ENCODE measurements at regions not wholly inside any gene's neighbourhood (a gene's known extent, or its start where the extent isn't known, plus 50 kb on each side); places are given as distances from the start of the nearest gene placed in this dataset.
"Not testable (repeated sequence)": the region's sequence is repeated elsewhere in the genome, so short reads cannot be mapped to it uniquely, and the experiment has no call there.

DNA sequence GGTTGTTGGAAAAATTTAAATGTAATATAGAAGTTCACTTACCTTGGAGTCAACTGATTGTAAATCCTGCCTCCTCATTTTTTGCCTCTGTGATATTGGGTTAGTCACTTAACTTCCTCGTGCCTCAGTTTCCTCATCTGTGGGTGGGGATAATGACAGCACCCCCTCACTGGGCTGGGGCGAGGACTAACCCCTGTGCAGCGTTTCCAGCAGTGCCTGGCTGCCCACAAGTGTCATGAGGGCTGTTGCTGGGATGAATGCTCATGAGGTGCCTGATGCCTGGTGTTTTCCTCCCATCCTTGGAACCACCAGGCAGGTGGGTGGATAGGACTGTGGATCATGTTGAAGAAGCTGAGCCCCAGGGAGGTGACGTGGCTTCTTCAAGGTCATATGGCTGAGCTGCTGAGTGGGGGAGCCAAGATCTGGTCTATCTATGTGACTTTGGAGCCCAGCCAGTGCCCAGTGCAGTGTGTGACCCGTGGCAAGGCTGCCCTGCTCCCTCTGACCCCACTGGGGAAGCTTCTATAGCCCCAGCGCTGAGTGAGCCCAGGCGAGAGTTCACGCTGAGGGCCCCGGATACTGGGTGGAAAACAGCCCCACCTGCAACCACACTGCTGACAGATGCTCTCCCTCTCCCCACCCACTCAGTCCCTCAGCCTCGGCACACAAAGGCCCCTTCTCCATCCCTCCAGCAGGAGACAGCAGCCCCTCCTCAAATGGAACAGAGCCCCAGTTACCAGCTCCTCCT is 446.0 kb downstream of the PTPRU start:
- Mint-ChIP-seq H3K4me3 (no peak overlapping the region), H3K27ac (no peak overlapping the region), H3K36me3 (no peaks in the 10 kb centered on the region), H3K9me3 (ENCODE audit: low read depth) (no peaks in the 10 kb centered on the region), H3K4me1 (no peaks in the 10 kb centered on the region), H3K27me3 (no peaks in the 10 kb centered on the region)
- ATAC-seq (no peak), DNase-seq (peak; percentile 27)
- CTCF ChIA-PET, result no interaction called here

DNA sequence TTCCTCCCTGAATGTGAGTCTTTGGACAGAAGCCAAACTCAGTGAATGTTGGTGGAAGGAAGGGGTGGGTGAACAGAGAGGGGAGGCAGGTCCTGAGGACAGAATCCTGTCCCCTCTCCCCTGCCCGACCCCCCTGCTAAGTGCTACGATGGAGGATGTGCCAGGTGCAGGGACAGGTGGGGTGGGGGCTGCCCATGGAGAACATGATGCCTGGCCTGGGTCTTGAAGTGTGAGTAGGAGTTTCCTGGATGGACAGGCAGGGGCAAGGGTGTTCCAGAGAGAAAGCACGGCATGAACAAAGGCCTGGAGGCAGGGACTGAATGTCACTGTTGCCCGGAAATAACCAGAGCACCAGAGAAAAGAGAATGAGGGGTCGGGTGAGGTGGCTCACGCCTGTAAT is 445.1 kb downstream of the PTPRU start:
- H3K36me3 Mint-ChIP-seq; H3K9me3 Mint-ChIP-seq (ENCODE audit: low read depth); H3K27me3 Mint-ChIP-seq; H3K27ac Mint-ChIP-seq; H3K4me1 Mint-ChIP-seq; ATAC-seq; CTCF ChIA-PET; H3K4me3 Mint-ChIP-seq: not testable (repeated sequence)
- peak; percentile 15 for DNase-seq

DNA sequence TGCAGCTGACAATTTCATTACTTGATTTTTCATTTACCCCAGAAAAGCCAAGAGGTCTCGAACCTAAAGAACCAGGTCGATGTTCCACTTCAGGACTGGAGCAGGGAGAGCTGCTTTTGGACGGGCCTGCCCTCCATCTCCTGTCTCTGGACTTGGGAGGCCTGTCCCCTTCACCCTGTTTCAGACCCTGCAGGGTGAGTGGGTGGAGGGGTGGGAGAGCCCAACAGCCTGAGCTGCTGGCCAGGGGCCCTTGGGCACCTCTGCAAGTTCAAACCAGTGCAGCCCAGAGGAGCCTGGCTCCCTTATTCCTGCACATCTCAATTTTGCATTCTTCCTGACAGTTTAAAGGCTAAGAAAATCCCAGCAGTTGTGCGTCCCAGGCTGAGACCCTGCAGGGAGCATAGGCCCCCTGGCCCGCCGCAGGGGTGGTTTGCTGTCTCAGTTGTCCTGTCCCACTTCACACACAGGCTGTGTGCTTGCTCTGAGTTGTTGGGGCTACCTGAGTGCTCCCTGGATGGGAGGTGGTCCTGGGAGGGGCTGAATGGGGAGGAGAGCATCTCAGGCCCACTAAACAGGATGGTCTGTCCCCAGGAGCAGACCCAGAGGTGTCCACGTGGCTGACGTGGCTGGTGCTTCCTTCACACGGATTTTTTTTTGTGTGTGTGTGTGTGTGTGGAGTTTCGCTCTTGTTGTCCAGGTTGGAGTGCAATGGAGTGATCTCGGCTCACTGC is 443.7 kb downstream of the PTPRU start:
- ATAC-seq (no peak), DNase-seq (peak; percentile 12)
- no peak overlapping the region for H3K27ac Mint-ChIP-seq
- H3K4me3 Mint-ChIP-seq, result no peak overlapping the region
- no peaks in the 10 kb centered on the region for H3K36me3 Mint-ChIP-seq
- no peaks in the 10 kb centered on the region for H3K27me3 Mint-ChIP-seq
- no peaks in the 10 kb centered on the region for H3K9me3 Mint-ChIP-seq (ENCODE audit: low read depth)
- no peaks in the 10 kb centered on the region for H3K4me1 Mint-ChIP-seq
- CTCF ChIA-PET, result no interaction called here

DNA sequence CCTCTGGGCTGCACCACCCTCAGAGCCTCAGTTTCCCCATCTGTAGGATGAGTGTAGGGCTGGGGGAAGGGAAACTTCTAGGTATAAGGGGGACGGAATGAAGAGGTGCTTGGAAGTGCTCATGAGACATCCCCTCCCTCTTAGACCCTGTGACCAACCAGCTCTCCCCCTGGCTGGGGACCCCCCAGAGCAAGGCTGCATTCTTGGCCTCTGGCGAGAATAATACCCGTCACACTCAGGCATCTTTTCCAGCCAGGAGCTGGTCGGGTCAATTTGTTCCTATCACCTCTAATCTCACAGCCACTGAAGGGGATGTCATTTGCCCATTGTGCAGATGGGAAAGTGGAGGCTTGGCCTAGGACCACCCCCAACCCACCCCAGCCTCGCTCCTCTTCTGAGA is 443.0 kb downstream of the PTPRU start:
- no peaks in the 10 kb centered on the region for H3K36me3 Mint-ChIP-seq
- H3K4me1 Mint-ChIP-seq, result no peaks in the 10 kb centered on the region
- no peak for ATAC-seq
- H3K27ac Mint-ChIP-seq, result no peak overlapping the region
- no peak overlapping the region for H3K4me3 Mint-ChIP-seq
- peak; percentile 16 for DNase-seq
- H3K27me3 Mint-ChIP-seq, result no peaks in the 10 kb centered on the region
- no peaks in the 10 kb centered on the region for H3K9me3 Mint-ChIP-seq (ENCODE audit: low read depth)
- CTCF ChIA-PET, result no interaction called here

DNA sequence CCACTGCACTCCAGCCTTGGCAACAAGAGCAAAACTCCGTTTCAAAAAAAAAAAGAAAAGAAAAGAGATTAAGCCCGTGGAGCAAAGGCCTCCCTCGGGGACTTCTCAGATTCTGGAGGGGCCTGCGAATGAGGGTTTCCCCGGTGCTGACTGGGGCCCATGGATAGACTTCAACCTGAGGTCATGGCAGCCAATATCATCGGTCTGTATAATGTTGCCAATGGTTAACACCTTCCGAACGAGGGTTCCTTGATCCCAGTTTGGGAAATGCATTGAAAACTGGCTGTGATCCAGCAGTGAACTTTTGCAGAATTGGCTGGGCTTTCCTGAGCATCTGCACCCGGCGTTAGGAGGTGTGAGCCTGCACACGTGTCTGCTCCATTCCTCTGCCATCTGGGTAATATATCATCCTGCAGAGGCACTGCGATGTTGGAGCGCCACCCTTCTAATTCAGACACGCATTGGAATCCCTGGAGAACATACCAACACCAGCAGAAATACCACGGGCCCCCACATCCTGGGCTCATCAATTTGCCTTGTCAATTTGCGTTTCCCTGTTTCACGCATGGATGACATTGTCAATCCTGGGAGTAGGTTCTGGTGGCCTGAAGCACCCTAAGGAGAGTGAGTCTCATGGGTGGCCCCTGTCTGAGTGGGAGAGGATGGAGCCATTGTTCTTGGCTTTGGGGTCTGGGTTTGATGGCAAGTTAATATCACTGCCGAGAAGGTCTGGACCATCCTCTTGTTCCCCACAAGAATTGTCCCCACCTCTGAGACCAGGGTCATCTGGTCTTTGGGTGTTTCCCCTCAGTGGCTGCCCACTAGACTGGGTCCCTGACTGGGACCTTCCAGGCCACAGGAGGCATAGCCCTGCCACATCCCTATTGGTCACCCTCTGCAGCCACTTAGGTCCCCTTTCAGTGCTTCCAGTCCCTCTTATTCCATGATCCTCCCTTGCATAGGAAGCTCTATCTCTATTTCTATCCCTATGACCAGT is 441.0 kb downstream of the PTPRU start:
- no peak overlapping the region for H3K27ac Mint-ChIP-seq
- no peak for ATAC-seq
- H3K27me3 Mint-ChIP-seq, result no peaks in the 10 kb centered on the region
- peak; percentile 26 for DNase-seq
- H3K36me3 Mint-ChIP-seq, result no peaks in the 10 kb centered on the region
- H3K4me3 Mint-ChIP-seq, result no peak overlapping the region
- CTCF ChIA-PET, result no interaction called here
- H3K9me3 Mint-ChIP-seq (ENCODE audit: low read depth), result no peaks in the 10 kb centered on the region
- H3K4me1 Mint-ChIP-seq, result no peaks in the 10 kb centered on the region

DNA sequence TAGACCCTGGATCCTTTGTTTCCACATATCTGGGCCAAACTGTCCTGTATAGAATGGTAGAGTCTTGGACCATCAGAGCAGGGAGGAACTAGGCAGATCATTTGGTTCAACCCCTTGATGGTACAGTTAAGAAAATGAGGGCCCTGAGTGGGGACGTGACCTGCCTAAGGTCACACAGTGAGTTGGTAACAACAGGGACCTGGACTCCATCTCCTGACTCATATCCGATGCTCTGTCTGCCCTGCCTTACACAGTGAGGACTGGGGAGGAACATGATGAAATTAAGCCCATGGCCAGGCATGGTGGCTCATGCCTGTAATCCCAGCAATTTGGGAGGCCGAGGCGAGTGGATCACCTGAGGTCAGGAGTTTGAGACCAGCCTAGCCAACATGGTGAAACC is 440.2 kb downstream of the PTPRU start:
- no peak for ATAC-seq
- H3K9me3 Mint-ChIP-seq (ENCODE audit: low read depth), result no peaks in the 10 kb centered on the region

DNA sequence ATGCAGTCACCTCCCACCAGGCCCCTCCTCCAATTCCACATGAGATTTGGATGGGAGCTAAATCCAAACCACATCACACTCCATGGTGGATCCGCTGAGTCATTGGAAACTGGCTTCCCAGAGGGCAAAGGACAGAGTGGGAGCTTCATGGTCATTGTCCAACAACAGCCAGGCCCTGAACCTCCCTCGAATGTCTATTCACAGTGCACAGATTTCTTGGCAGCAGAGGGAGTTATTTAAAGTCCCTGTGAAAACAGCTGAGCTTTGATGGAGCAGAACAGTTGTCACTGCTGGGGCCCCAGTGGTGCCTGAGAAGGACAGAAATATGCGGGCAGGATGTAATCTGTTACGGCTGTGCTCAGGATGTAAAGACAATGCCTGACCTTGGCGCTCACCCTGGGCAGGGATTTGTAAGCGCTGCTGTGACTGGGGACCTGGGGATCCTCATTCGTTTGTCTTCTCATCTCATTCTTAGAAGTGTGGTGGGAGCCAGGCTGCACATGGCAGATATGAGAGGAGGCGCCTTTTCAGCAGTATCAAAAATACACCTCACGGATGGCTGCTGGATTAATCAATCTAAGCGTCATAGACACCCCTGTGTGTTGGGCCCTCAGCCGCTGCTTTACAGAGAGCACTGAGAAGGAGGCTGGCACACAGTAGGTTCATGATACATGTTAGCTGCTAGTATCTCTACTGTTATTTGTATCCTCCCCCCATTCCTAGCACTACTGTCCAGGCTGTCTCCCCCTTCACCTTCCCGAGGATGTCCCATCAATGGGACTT is 439.4 kb downstream of the PTPRU start:
- Mint-ChIP-seq H3K4me1 (no peaks in the 10 kb centered on the region), H3K27ac (no peak overlapping the region), H3K36me3 (no peaks in the 10 kb centered on the region), H3K4me3 (no peak overlapping the region), H3K9me3 (ENCODE audit: low read depth) (no peaks in the 10 kb centered on the region), H3K27me3 (no peaks in the 10 kb centered on the region)
- DNase-seq (peak; percentile 29), ATAC-seq (no peak)
- CTCF ChIA-PET, result no interaction called here

More for the DNA sequence above, 440.2 kb downstream of the PTPRU start:
- Mint-ChIP-seq H3K27ac (no peak overlapping the region), H3K4me1 (no peaks in the 10 kb centered on the region), H3K36me3 (no peaks in the 10 kb centered on the region), H3K4me3 (no peak overlapping the region), H3K27me3 (no peaks in the 10 kb centered on the region)
- CTCF ChIA-PET, result no interaction called here
- DNase-seq, result peak; percentile 9

DNA sequence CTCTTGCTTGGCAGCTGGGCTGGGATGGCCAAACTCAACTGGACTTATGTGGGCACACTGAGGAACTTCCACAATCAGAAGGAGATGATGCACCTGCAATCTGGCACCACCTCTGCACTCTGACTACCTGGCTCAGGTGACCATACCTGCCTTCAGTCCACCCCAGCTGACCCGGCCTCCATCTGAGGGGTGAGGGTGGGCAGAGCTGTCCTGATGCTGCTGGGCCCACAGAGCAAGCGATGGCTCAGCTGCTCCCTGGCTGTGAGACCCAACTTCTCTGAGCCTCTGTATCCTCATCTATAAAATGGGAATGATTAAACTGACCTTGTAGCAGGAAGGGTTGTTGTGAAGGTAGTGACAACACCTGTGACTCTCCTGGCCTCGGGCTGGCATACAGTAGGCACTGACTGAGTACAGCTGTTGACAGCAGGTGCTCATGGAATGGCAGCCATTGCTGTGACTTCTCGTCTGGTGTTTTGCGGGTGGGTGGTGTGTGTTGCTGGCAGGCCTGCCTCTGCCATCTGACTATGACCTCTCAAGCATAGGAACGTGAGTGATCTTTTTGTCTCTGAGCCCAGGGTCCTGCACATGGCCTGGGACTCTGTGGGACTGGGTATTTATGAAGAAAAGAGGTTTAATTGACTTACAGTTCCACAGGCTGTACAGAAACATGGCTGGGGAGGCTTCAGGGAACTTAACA is 438.5 kb downstream of the PTPRU start:
- no peak for ATAC-seq
- no peak overlapping the region for H3K4me3 Mint-ChIP-seq
- H3K36me3 Mint-ChIP-seq, result no peaks in the 10 kb centered on the region
- H3K4me1 Mint-ChIP-seq, result no peaks in the 10 kb centered on the region
- DNase-seq, result peak; percentile 18
- H3K27ac Mint-ChIP-seq, result no peak overlapping the region
- H3K27me3 Mint-ChIP-seq, result no peaks in the 10 kb centered on the region
- CTCF ChIA-PET, result no interaction called here
- H3K9me3 Mint-ChIP-seq (ENCODE audit: low read depth), result no peaks in the 10 kb centered on the region

DNA sequence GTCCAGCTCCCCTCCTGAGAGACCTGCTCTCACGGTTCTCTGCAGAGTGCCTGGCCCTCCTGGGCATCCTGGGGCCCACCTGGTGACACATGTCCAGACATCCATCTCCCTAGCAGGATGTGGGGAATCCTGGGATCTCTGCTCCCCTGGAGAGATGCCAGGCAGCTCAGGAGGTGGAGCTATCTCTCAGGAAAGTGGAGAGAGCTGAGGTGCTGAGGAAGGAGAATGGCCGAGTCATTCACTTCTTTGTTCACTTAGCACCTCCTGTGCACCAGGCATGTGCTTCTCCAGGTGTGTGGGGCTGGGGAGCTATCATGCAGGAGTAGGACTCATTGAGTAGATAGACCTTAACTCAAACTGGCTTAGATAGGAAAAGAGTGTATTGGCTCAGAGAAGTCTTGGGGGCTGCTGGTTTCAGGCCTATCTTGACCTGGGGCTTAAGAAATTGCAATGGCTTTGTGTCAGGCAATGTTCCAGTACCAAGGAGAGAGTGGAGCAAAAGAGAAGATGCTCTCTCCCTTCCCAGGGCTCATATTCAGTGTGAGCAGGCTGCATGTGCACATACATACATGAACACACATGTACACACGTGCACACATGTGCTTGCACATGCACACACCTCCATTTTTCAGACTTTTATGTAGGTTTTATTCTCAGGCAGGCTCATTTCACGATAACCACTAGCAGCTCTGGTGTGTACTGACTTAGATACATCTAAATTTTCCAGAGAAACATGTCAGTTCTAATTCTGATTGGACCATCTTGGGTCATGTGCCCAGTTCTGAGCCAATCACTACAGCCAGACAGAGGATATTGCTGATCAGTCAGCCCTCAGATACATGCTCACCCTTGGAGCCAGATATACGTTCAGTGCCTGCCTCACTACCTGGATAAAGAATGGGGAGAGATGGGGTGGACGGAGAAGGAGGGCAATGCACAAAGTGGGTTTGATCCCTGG is 437.6 kb downstream of the PTPRU start:
- CTCF ChIA-PET, result no interaction called here
- DNase-seq, result peak; percentile 28
- H3K9me3 Mint-ChIP-seq (ENCODE audit: low read depth), result no peaks in the 10 kb centered on the region

DNA sequence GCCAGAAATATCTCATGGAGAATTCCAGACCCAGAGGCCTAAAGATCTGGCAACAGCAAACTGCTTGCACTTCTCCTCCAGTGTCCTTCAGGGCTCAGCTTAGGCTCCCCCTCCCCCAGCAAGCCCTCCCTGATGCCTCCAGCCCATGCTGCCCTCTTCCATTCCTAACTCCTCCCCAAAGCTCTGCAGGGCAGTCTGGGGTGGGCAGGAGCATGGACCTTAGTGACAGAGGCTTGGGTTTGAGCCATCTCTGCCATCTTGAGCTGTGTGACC is 436.8 kb downstream of the PTPRU start:
- no peak for ATAC-seq
- peak; percentile 12 for DNase-seq
- CTCF ChIA-PET, result no interaction called here
- H3K27ac Mint-ChIP-seq, result no peak overlapping the region
- H3K9me3 Mint-ChIP-seq (ENCODE audit: low read depth), result no peaks in the 10 kb centered on the region
- peaks cover 5% of the 10 kb centered on the region for H3K27me3 Mint-ChIP-seq
- H3K4me1 Mint-ChIP-seq, result no peaks in the 10 kb centered on the region
- H3K4me3 Mint-ChIP-seq, result no peak overlapping the region
- H3K36me3 Mint-ChIP-seq, result no peaks in the 10 kb centered on the region

More for the DNA sequence above, 437.6 kb downstream of the PTPRU start:
- Mint-ChIP-seq H3K4me1 (no peaks in the 10 kb centered on the region), H3K27ac (no peak overlapping the region), H3K4me3 (no peak overlapping the region), H3K27me3 (no peaks in the 10 kb centered on the region), H3K36me3 (no peaks in the 10 kb centered on the region)
- no peak for ATAC-seq

DNA sequence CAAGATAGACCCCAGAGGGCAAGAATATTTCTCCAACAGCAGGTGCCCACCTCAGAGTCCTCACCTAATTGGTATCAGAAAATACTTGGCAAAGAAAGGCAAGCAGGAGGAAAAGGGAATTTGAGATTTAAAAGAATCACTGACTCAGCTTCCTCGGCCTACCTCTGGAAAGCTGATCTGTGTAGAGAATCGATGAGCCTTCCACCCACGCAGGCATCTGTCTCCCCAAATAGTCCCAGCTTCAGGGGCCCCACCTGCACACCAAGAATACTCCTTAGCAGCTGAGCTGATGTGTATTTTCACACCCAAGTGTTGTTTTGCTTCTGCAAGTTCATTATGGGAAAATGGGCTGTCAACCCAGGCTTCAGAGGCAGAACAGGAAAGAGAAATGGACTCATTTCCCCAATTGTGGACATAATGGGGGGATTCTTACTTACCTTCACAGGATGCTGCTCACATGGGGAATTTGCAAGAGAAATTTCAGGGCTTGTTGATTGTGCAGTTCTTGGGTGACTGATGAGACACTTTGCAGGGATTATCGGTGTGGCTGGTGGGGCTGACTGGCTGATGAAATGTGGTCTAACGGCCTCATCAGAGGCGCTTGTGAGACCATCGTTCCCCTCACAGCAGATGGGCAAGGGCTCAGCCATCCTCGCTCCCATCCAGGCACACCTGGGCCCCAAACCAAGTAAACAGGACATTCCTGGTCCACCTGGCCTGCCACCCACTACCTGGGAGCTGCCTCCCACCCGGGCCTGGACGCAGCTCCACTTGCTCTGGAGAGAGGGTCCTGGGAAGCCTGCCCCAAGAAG is 436.3 kb downstream of the PTPRU start:
- no peak for ATAC-seq
- H3K27me3 Mint-ChIP-seq, result peaks cover 7% of the 10 kb centered on the region
- H3K9me3 Mint-ChIP-seq (ENCODE audit: low read depth), result no peaks in the 10 kb centered on the region
- no peak overlapping the region for H3K27ac Mint-ChIP-seq
- H3K4me3 Mint-ChIP-seq, result no peak overlapping the region
- DNase-seq, result peak; percentile 31
- H3K36me3 Mint-ChIP-seq, result no peaks in the 10 kb centered on the region
- CTCF ChIA-PET, result no interaction called here
- no peaks in the 10 kb centered on the region for H3K4me1 Mint-ChIP-seq

Data from activated CD8-positive, alpha-beta memory T cell treated with anti-CD3 and anti-CD28 coated beads, Interleukin-2, amount 10 ng/mL, durations not matched to agents 7 days and 5 days (primary cell).